Activated T-helper 1 cell treated with Interleukin-2 at 50 U/mL for 16 hours (primary cell): ENCODE measurements at regions not wholly inside any gene's neighbourhood (a gene's known extent, or its start where the extent isn't known, plus 50 kb on each side); places are given as distances from the start of the nearest gene placed in this dataset.

Experiments
- DNase-seq: peaks from one replicate; pipeline ENCODE4 v3.0.0-alpha.2; 2020; ENCODE audit warnings: low read depth

GRCh38 chr1:4960336-4960735 is 305.9 kb downstream of the AJAP1 start:
- no peak for DNase-seq

- DNase-seq, result no peak
These were observed 304.8 kb downstream of the AJAP1 start for GRCh38 chr1:4959216-4959615.

DNA sequence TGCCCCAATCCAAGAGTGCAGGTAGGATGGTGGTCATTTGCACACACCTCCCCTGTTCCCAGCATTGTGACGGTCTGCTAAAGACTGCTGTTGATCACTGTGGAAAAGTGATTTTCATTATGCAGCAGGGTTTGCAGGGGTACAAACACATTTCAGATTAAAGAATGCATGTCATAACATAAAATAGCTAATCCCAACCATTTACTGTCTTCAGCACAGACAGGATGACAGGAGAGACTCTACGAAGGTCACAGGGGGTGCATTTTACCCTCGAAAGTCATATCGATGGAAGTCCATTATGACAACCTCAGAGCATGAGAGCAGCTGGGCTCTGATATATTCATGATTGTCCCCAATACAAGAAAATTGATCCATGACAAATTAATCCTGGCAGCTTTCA is 302.6 kb downstream of the AJAP1 start:
- no peak for DNase-seq

- DNase-seq, result no peak
These were observed 300.0 kb downstream of the AJAP1 start for GRCh38 chr1:4954392-4954791.

DNA sequence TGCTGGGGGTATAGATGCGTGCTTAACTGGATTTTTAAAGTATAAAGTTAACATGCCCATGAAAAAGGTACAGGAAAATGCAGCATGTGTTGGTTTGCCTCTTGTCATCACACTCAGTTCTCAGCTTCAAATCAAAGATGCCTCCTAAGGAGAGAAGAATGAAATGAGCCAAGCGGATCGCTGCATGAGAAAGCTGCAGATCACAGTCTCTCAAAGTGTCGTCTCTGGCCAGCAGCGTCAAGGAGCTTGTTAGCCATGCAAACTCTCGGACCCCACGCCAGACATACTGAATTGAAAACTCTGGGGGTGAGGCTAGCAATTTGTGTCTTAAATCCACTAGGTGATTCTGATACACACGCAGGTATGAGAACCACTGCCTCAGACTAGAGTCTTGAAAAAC is 297.2 kb downstream of the AJAP1 start:
- no peak for DNase-seq

- no peak for DNase-seq
These were observed 291.9 kb downstream of the AJAP1 start for GRCh38 chr1:4946343-4946742.

GRCh38 chr1:4944911-4945310 is 290.5 kb downstream of the AJAP1 start:
- DNase-seq, result no peak

DNA sequence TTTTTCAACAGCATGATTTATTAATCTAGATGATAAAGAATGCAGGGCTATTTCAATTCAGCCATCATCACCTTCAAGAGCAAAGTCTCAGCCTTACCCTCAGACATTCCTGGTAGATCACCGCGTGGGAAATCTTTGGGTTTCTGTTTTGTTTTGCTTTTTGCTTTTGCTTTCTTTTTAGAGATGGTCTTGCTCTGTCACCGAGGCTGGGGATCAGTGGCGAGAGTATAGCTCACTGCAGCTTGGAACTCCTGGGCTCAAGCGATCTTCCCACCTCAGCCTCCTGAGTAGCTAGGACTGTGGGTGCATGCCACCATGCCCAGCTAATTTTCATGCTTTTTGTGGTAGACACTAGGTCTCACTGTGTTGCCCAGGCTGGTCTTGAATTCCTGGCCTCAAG is 289.7 kb downstream of the AJAP1 start:
- DNase-seq, result no peak

DNA sequence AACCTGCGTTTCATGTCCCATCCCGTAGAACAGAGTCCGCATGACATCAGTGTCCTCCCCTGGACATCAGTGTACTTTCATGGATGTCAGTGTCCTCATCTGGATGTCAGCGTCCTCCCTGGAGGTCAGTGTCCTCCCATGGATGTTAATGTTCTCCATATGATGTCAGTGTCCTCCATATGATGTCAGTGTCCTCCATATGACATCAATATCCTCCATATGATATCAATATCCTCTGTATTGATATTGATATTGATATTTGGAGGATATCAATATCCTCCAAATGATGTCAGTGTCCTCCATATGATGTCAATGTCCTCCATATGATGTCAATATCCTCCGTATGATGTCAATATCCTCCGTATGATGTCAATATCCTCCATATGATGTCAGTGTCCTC is 284.9 kb downstream of the AJAP1 start:
- DNase-seq, result no peak

GRCh38 chr1:4937876-4938534 is 283.6 kb downstream of the AJAP1 start:
- DNase-seq, result no peak

DNA sequence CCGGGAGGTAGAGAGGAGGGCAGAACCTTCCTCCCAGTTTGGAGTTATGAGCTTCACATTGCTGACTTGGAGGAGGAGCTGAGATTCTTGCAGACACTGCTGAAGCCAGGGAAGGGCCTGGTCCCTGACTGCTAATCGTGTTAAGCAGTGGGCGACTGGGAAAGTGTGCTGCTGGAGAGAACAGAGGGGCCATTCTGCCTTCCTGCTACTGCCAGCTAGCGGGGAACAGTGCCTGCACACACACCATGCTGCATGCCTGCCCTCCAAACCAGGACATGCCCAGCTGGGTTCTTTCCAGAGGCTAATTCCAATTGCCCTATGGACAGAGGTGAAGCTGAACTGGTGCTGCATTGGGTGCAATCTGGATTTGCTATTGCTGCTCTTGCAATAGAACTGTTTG is 281.4 kb downstream of the AJAP1 start:
- no peak for DNase-seq

DNA sequence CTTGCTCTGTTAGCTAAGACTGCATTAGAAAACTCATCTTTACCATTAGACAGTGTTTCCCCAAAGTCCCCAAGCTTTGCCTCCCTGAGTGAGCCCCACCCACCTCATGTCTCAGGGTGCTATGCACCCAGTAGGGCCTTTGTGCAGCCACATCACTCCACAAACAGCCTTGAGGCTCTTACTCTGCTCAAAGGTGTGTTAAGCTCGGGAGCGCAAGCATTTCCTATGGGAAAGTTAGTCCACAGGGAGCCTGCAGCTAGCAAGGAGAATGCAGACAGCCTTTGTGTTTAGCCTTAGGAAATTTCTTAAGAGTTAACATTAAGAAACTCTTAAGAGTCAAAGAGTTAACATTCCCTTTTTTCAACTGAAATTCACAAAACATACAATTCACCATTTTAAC is 278.8 kb downstream of the AJAP1 start:
- DNase-seq, result no peak

- DNase-seq, result no peak
These were observed 278.1 kb downstream of the AJAP1 start for GRCh38 chr1:4932311-4933030.

DNA sequence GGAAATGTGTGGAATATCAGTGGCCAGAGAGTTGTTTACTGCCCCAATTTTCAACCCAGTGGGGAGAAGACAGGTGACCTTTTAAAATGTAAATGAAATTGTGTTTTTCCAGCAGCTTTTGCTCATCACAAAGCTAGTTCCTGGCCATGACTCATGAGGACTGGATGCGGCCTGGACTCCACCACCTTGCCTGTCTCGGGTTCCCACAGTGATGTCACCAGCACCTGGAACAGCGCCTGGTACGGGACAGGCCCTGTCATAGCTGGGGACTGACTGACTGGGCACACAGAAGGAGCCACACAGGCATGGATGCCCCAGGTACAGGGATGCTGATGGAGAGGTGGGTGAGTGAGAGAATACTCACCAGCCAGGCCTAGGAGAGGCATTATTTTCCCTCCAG is 277.1 kb downstream of the AJAP1 start:
- DNase-seq, result no peak

GRCh38 chr1:4928186-4928585 is 273.8 kb downstream of the AJAP1 start:
- DNase-seq, result no peak

DNA sequence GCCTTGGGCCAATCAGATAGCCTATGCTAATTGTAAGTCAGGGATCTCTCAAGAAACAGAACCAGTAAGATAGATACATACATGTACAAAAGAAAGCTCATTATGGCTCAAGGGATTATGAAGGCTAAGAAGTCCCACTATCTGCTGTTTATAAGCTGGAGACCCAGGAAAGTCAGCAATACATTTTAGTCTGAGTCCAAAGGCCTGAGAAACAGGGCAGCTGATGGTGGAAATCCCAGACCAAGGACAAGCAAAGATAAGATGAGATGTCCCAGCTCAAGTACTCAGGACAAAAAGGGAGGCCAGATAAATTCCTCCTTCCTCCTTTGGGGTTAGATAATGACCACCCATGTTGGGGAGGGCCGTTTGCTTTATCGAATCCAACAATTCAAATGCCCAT is 269.9 kb downstream of the AJAP1 start:
- DNase-seq, result no peak

GRCh38 chr1:4916610-4917009 is 262.2 kb downstream of the AJAP1 start:
- DNase-seq, result no peak

GRCh38 chr1:4915154-4915553 is 260.7 kb downstream of the AJAP1 start:
- no peak for DNase-seq

DNA sequence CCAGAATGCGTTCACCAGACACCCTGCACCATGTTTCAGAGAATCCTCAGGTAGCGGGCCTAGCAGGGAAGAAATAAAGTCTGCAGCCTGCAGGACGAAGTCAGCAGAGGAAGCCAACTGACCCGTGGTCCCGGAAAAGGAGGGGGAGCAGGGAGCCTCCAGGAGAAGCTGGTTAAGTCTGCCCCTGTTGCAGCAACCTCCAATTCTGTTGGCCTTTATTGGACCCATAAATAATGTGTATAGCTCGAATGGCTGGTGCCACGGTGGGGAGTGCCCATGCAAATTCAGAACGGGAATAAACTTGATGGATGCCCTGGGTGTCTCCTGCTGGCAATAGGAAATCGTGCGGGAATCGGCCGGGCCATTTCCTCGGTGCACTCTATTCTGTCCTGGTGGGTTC is 254.1 kb downstream of the AJAP1 start:
- no peak for DNase-seq

GRCh38 chr1:4894566-4894965 is 240.2 kb downstream of the AJAP1 start:
- DNase-seq, result no peak

DNA sequence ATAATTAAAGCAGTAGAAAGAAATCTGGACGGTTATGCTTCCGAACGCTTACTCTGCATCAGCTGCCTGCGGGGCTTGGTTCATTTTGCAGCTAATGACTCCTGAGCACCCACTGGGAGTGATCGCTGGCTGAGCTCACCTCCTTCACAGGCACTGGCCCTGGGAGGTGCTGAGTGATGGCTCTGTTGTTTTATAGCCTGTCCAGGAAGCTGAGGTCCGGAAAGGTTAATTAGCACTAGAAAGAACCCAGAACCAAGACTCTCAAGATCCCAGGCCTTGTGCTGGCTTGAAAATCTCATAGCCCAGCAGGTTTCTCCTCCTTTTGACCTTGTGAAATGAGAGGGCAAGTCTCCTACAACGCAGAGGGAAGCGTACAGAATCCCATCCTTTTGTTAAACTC is 226.2 kb downstream of the AJAP1 start:
- no peak for DNase-seq

GRCh38 chr1:4877426-4877825 is 223.0 kb downstream of the AJAP1 start:
- DNase-seq, result no peak

- no peak for DNase-seq
These were observed 217.0 kb downstream of the AJAP1 start for GRCh38 chr1:4871373-4871772.

DNA sequence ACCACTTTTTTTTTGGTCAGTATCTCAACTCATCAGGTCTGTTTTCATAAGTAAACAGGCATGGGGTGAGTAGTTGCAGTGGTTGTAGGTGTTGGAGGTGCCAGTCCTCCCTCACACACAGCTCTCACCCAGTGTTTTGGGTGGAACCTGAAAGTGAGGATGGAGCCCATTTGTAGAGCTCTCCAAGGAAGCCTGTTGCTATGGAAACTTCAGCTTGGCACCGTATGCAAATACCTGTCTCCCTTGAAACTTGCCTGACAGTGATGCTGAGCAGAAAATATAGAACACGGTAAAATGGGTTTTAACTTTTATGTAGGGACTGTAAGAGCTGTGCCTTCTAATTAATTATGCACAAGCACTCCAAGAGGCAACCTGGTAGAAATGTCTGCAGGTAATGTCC is 214.1 kb downstream of the AJAP1 start:
- no peak for DNase-seq
